ENCODE measurements at regions not wholly inside any gene's neighbourhood (a gene's known extent, or its start where the extent isn't known, plus 50 kb on each side); places are given as distances from the start of the nearest gene placed in this dataset.

- TF ChIP-seq TBP (IDR thresholded peaks at IDR 0.05; ENCODE audit: low read depth, low read length) (no peak), KDM4A (IDR thresholded peaks at IDR 0.05; ENCODE audit: low read depth, low read length, severe bottlenecking) (no peak), CBX8 (IDR thresholded peaks at IDR 0.05; ENCODE audit: borderline replicate concordance, low read depth, low read length) (no peak), PHF8 (conservative IDR thresholded peaks at IDR 0.05; ENCODE audit: low read depth, low read length) (no peak)
These were observed 364.3 kb upstream of the ANKRD30A start (continued) for GRCh38 chr10:36761121-36761520.
